ENCODE measurements at regions not wholly inside any gene's neighbourhood (a gene's known extent, or its start where the extent isn't known, plus 50 kb on each side); places are given as distances from the start of the nearest gene placed in this dataset.

DNA sequence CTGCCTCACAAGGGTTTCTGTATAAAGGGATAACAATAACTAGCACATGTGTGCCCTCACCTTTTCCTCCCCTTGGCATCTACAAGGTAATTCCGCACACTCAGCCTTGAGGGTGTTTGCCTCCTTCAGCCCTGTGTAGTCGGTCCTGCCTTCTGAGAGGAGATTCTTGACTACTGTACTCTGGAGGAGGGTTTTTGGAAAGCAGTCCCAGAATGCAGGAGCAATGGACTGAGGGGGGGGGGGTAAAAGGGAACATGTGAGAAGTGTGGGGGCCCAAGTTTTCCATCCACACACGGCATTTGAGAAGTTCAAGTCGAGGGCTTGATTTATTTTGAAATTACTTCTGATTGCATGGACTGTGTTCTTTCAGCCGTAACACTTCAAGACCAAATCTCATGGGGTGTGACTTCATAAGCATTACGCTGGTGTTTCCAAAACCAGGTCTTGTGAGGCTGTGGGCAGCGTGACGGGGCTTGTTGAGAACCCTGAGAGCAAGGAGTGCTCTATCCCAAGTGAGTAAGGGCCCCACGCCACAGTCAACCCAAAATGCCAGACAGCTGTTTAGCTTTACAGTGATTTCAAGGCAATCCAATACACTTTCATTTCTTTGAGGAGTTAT lies 198.7 kb upstream of the MEIS1 start:
- Histone ChIP-seq H3K4me1 (no peaks in the 10 kb centered on the region), H3K27me3 (no peaks in the 10 kb centered on the region), H3K9me3 (no peaks in the 10 kb centered on the region), H3K4me3 (no peak overlapping the region), H3K27ac (no peak overlapping the region), H3K36me3 (no peaks in the 10 kb centered on the region)
- no peak for DNase-seq (ENCODE audit: low spot score in 2 of 2)
- no peak for TF ChIP-seq CTCF (IDR thresholded peaks at IDR 0.05)
- intact Hi-C loops (cut with DNase I): no loop called here

DNA sequence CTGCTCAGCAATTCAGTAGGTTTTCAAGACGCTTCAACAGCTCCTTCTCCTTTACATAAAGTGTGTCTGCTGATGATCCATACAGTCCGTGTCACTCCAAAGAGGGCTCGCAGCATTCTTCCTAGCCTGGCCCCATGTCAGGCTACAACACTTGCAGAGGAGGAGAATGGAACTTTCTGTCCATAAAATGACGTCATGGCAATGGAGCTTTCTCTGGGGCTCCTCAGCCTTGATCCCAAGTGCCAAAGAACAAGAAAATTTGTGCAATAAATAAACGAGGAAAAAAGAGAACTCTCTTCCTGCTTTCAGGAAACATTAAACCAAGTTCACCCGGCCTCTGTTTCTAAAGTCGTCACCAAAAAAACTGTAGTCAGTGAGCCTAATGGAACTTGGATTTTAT lies 199.5 kb upstream of the MEIS1 start:
- H3K27me3 ChIP-seq: no peaks in the 10 kb centered on the region
- DNase-seq (ENCODE audit: low spot score in 2 of 2): no peak
- no peak overlapping the region for H3K4me3 ChIP-seq
- no peak for TF ChIP-seq CTCF (IDR thresholded peaks at IDR 0.05)
- no peak overlapping the region for H3K27ac ChIP-seq
- H3K9me3 ChIP-seq: no peaks in the 10 kb centered on the region
- intact Hi-C loops (cut with DNase I): no loop called here
- no peaks in the 10 kb centered on the region for H3K36me3 ChIP-seq
- no peaks in the 10 kb centered on the region for H3K4me1 ChIP-seq

- no peaks in the 10 kb centered on the region for H3K27me3 ChIP-seq
- no peak for TF ChIP-seq CTCF (IDR thresholded peaks at IDR 0.05)
Observed at GRCh38 chr2:66233981-66234380, 200.9 kb upstream of the MEIS1 start.

DNA sequence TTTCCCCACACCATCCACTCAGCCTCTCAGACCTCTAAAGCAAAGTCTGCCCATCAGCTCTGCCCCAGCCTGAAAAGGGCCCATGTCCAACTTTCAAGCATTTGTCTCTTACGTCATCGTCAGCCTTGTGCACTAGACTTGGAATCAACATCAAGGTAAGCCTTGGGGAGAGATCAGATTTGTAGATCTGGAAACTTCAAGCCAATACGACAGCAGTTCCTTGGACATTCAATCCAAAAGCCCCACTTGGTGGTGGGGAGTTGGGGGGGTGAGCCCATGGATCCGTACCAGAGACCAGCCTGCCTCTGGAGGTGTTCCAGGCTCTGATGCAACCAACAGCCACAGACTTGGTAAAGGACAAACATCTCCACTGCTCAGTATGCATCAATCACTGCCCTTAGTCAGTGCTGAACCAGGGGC lies 206.8 kb upstream of the MEIS1 start:
- Histone ChIP-seq H3K36me3 (no peaks in the 10 kb centered on the region), H3K27me3 (no peaks in the 10 kb centered on the region), H3K9me3 (no peaks in the 10 kb centered on the region), H3K4me1 (no peaks in the 10 kb centered on the region), H3K4me3 (no peak overlapping the region), H3K27ac (no peak overlapping the region)
- no peak for TF ChIP-seq CTCF (IDR thresholded peaks at IDR 0.05)
- no peak for DNase-seq (ENCODE audit: low spot score in 2 of 2)
- intact Hi-C loops (cut with DNase I): no loop called here

More at GRCh38 chr2:66233981-66234380, 200.9 kb upstream of the MEIS1 start:
- DNase-seq (ENCODE audit: low spot score in 2 of 2): no peak
- Histone ChIP-seq H3K4me3 (no peak overlapping the region), H3K27ac (no peak overlapping the region), H3K4me1 (no peaks in the 10 kb centered on the region), H3K9me3 (no peaks in the 10 kb centered on the region), H3K36me3 (no peaks in the 10 kb centered on the region)
- intact Hi-C loops (cut with DNase I): no loop called here

GRCh38 chr2:66217039-66217585 lies 217.8 kb upstream of the MEIS1 start:
- H3K4me3 ChIP-seq: no peak overlapping the region
- no peaks in the 10 kb centered on the region for H3K4me1 ChIP-seq
- H3K27me3 ChIP-seq: no peaks in the 10 kb centered on the region
- H3K36me3 ChIP-seq: no peaks in the 10 kb centered on the region
- intact Hi-C loops (cut with DNase I): no loop called here
- TF ChIP-seq CTCF (IDR thresholded peaks at IDR 0.05): no peak
- H3K27ac ChIP-seq: no peak overlapping the region
- H3K9me3 ChIP-seq: no peaks in the 10 kb centered on the region
- DNase-seq (ENCODE audit: low spot score in 2 of 2): no peak

DNA sequence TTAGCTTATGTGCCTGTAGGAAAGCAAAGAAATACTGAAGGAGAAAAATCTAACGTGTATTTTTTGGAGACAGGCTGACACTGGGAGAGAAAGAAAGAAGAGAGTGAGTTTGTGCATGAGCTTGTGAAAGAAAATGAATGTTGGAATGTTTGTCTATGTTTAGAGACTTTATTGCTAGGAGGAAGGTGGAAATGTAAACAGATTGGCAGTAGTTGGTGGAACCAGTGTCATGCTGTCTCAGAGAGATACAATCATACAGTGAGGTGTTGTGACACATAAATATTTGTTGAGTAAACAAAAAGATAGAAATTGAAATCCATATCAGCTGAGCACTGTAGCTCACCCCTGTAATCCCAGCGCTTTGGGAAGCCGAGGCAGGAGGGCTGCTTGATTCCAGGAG lies 222.2 kb upstream of the MEIS1 start:
- TF ChIP-seq CTCF (IDR thresholded peaks at IDR 0.05): no peak
- H3K4me3 ChIP-seq: no peak overlapping the region
- no peaks in the 10 kb centered on the region for H3K27me3 ChIP-seq
- intact Hi-C loops (cut with DNase I): no loop called here
- H3K9me3 ChIP-seq: no peaks in the 10 kb centered on the region
- DNase-seq (ENCODE audit: low spot score in 2 of 2): no peak
- H3K4me1 ChIP-seq: no peaks in the 10 kb centered on the region
- H3K27ac ChIP-seq: no peak overlapping the region
- H3K36me3 ChIP-seq: no peaks in the 10 kb centered on the region

Measured in ascending aorta (tissue), 2 donors.